ENCODE measurements at regions not wholly inside any gene's neighbourhood (a gene's known extent, or its start where the extent isn't known, plus 50 kb on each side); places are given as distances from the start of the nearest gene placed in this dataset.
"Not testable (repeated sequence)": the region's sequence is repeated elsewhere in the genome, so short reads cannot be mapped to it uniquely, and the experiment has no call there.

DNA sequence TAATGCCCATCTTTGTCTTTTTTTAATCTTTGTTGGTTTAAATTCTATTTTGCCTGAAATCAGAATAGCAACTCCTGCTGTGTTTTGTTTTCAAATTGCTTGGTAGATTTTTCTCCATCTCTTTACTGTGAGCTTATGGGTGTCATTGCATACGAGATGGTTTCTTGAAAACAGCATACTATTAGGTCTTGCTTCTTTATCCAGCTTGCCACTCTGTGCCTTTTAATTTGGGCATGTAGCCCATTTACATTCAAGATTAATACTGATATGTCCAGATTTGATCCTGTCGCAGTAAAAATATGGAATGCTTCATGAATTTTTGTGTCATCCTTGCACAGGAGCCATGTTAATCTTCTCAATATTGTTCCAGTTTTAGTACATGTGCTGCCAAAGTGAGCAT is 316.6 kb downstream of the CGGBP1 start:
- H3K9me3 Mint-ChIP-seq = peaks cover 65% of the 10 kb centered on the region
- TF ChIP-seq ERG (CRISPR knock-in tag; IDR thresholded peaks at IDR 0.05) = no peak
- TF ChIP-seq, protein P1, sequence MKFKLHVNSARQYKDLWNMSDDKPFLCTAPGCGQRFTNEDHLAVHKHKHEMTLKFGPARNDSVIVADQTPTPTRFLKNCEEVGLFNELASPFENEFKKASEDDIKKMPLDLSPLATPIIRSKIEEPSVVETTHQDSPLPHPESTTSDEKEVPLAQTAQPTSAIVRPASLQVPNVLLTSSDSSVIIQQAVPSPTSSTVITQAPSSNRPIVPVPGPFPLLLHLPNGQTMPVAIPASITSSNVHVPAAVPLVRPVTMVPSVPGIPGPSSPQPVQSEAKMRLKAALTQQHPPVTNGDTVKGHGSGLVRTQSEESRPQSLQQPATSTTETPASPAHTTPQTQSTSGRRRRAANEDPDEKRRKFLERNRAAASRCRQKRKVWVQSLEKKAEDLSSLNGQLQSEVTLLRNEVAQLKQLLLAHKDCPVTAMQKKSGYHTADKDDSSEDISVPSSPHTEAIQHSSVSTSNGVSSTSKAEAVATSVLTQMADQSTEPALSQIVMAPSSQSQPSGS (CRISPR knock-in tag; IDR thresholded peaks at IDR 0.05; ENCODE audit: borderline replicate concordance, low read depth) = no peak
- TF ChIP-seq NFE2L1 (CRISPR knock-in tag; IDR thresholded peaks at IDR 0.05) = no peak
- no peak for TF ChIP-seq TEAD4 (CRISPR knock-in tag; IDR thresholded peaks at IDR 0.05)
- TF ChIP-seq SOX15 (CRISPR knock-in tag; IDR thresholded peaks at IDR 0.05) = no peak
- TF ChIP-seq ZSCAN18 (CRISPR knock-in tag; IDR thresholded peaks at IDR 0.05) = no peak
- TF ChIP-seq NFATC4 (CRISPR knock-in tag; IDR thresholded peaks at IDR 0.05) = no peak
- no peak for TF ChIP-seq ATF1 (CRISPR knock-in tag; IDR thresholded peaks at IDR 0.05)
- TF ChIP-seq, protein P2, sequence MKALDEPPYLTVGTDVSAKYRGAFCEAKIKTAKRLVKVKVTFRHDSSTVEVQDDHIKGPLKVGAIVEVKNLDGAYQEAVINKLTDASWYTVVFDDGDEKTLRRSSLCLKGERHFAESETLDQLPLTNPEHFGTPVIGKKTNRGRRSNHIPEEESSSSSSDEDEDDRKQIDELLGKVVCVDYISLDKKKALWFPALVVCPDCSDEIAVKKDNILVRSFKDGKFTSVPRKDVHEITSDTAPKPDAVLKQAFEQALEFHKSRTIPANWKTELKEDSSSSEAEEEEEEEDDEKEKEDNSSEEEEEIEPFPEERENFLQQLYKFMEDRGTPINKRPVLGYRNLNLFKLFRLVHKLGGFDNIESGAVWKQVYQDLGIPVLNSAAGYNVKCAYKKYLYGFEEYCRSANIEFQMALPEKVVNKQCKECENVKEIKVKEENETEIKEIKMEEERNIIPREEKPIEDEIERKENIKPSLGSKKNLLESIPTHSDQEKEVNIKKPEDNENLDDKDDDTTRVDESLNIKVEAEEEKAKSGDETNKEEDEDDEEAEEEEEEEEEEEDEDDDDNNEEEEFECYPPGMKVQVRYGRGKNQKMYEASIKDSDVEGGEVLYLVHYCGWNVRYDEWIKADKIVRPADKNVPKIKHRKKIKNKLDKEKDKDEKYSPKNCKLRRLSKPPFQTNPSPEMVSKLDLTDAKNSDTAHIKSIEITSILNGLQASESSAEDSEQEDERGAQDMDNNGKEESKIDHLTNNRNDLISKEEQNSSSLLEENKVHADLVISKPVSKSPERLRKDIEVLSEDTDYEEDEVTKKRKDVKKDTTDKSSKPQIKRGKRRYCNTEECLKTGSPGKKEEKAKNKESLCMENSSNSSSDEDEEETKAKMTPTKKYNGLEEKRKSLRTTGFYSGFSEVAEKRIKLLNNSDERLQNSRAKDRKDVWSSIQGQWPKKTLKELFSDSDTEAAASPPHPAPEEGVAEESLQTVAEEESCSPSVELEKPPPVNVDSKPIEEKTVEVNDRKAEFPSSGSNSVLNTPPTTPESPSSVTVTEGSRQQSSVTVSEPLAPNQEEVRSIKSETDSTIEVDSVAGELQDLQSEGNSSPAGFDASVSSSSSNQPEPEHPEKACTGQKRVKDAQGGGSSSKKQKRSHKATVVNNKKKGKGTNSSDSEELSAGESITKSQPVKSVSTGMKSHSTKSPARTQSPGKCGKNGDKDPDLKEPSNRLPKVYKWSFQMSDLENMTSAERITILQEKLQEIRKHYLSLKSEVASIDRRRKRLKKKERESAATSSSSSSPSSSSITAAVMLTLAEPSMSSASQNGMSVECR (CRISPR knock-in tag; IDR thresholded peaks at IDR 0.05; ENCODE audit: borderline replicate concordance) = no peak
- TF ChIP-seq FOXK1 (CRISPR knock-in tag; IDR thresholded peaks at IDR 0.05) = no peak
- TF ChIP-seq, protein P3, sequence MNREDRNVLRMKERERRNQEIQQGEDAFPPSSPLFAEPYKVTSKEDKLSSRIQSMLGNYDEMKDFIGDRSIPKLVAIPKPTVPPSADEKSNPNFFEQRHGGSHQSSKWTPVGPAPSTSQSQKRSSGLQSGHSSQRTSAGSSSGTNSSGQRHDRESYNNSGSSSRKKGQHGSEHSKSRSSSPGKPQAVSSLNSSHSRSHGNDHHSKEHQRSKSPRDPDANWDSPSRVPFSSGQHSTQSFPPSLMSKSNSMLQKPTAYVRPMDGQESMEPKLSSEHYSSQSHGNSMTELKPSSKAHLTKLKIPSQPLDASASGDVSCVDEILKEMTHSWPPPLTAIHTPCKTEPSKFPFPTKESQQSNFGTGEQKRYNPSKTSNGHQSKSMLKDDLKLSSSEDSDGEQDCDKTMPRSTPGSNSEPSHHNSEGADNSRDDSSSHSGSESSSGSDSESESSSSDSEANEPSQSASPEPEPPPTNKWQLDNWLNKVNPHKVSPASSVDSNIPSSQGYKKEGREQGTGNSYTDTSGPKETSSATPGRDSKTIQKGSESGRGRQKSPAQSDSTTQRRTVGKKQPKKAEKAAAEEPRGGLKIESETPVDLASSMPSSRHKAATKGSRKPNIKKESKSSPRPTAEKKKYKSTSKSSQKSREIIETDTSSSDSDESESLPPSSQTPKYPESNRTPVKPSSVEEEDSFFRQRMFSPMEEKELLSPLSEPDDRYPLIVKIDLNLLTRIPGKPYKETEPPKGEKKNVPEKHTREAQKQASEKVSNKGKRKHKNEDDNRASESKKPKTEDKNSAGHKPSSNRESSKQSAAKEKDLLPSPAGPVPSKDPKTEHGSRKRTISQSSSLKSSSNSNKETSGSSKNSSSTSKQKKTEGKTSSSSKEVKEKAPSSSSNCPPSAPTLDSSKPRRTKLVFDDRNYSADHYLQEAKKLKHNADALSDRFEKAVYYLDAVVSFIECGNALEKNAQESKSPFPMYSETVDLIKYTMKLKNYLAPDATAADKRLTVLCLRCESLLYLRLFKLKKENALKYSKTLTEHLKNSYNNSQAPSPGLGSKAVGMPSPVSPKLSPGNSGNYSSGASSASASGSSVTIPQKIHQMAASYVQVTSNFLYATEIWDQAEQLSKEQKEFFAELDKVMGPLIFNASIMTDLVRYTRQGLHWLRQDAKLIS (CRISPR knock-in tag; IDR thresholded peaks at IDR 0.05; ENCODE audit: borderline replicate concordance) = no peak
- TF ChIP-seq OVOL2 (CRISPR knock-in tag; IDR thresholded peaks at IDR 0.05; ENCODE audit: borderline replicate concordance) = no peak
- TF ChIP-seq ZNF532 (CRISPR knock-in tag; IDR thresholded peaks at IDR 0.05; ENCODE audit: borderline replicate concordance) = no peak
- DNase-seq (ENCODE audit: low spot score) (no peak), ATAC-seq (no peak)
- H3K27ac Mint-ChIP-seq = no peak overlapping the region
- no peak overlapping the region for H3K4me3 Mint-ChIP-seq
- peaks cover 11% of the 10 kb centered on the region for H3K27me3 Mint-ChIP-seq (ENCODE audit: low read depth)
- H3K4me1 Mint-ChIP-seq = peaks cover 26% of the 10 kb centered on the region
- POLR2A ChIA-PET = no interaction called here
- peaks cover 47% of the 10 kb centered on the region for H3K36me3 Mint-ChIP-seq
- CTCF ChIA-PET = no interaction called here

- H3K27ac Mint-ChIP-seq; H3K4me3 Mint-ChIP-seq; POLR2A ChIA-PET; DNase-seq (ENCODE audit: low spot score); CTCF ChIA-PET: not testable (repeated sequence)
- Mint-ChIP-seq H3K9me3 (peaks cover 71% of the 10 kb centered on the region), H3K27me3 (ENCODE audit: low read depth) (peaks cover 11% of the 10 kb centered on the region), H3K4me1 (peaks cover 19% of the 10 kb centered on the region), H3K36me3 (peaks cover 56% of the 10 kb centered on the region)
- ATAC-seq = peak; percentile 47; the same call in 1 of the 2 replicates
Measured at GRCh38 chr3:87740894-87741293, 317.9 kb downstream of the CGGBP1 start.

GRCh38 chr3:87737817-87738216 is 321.0 kb downstream of the CGGBP1 start:
- H3K27ac Mint-ChIP-seq; DNase-seq (ENCODE audit: low spot score); ATAC-seq; POLR2A ChIA-PET; CTCF ChIA-PET; H3K4me3 Mint-ChIP-seq: not testable (repeated sequence)
- peaks cover 11% of the 10 kb centered on the region for H3K27me3 Mint-ChIP-seq (ENCODE audit: low read depth)
- peaks cover 63% of the 10 kb centered on the region for H3K36me3 Mint-ChIP-seq
- H3K4me1 Mint-ChIP-seq = peaks cover 29% of the 10 kb centered on the region
- H3K9me3 Mint-ChIP-seq = peaks cover 72% of the 10 kb centered on the region
